Kidney epithelial cell (primary cell): ENCODE measurements at regions not wholly inside any gene's neighbourhood (a gene's known extent, or its start where the extent isn't known, plus 50 kb on each side); places are given as distances from the start of the nearest gene placed in this dataset.

Experiments
- DNase-seq: peaks from one replicate; pipeline ENCODE4 v3.0.0-alpha.2; 2010; ENCODE audit warnings: low read depth
- H3K27me3 ChIP-seq: 2 replicates; pipeline ENCODE4 v1.6.0; 2011; ENCODE audit warnings: low read length; ENCODE audit not compliant: control insufficient read depth, insufficient read depth
- H3K36me3 ChIP-seq: 2 replicates; pipeline ENCODE4 v1.5.1; 2011; ENCODE audit warnings: low read length; ENCODE audit not compliant: control insufficient read depth, insufficient read depth
- H3K4me3 ChIP-seq: 2 replicates; pipeline ENCODE4 v1.5.1; 2011; ENCODE audit warnings: low read depth, mild to moderate bottlenecking, control low read depth, low read length
- TF ChIP-seq, protein P1 (sequence below): IDR thresholded peaks from 2 replicates; pipeline ENCODE4 v1.5.1; 2011; ENCODE audit warnings: mild to moderate bottlenecking, moderate library complexity, low read length, control low read depth, inconsistent platforms; ENCODE audit not compliant: insufficient read depth, poor library complexity, severe bottlenecking

- Histone ChIP-seq H3K27me3 (no peaks in the 10 kb centered on the region), H3K36me3 (no peaks in the 10 kb centered on the region), H3K4me3 (no peak overlapping the region)
- TF ChIP-seq, protein P1, sequence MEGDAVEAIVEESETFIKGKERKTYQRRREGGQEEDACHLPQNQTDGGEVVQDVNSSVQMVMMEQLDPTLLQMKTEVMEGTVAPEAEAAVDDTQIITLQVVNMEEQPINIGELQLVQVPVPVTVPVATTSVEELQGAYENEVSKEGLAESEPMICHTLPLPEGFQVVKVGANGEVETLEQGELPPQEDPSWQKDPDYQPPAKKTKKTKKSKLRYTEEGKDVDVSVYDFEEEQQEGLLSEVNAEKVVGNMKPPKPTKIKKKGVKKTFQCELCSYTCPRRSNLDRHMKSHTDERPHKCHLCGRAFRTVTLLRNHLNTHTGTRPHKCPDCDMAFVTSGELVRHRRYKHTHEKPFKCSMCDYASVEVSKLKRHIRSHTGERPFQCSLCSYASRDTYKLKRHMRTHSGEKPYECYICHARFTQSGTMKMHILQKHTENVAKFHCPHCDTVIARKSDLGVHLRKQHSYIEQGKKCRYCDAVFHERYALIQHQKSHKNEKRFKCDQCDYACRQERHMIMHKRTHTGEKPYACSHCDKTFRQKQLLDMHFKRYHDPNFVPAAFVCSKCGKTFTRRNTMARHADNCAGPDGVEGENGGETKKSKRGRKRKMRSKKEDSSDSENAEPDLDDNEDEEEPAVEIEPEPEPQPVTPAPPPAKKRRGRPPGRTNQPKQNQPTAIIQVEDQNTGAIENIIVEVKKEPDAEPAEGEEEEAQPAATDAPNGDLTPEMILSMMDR: no peak
- no peak for DNase-seq
Observed at GRCh38 chr7:22598318-22598920, 98.4 kb upstream of the STEAP1B start.

- Histone ChIP-seq H3K36me3 (no peaks in the 10 kb centered on the region), H3K4me3 (no peak overlapping the region), H3K27me3 (no peaks in the 10 kb centered on the region)
- DNase-seq: no peak
- TF ChIP-seq, protein P1: no peak
Observed at GRCh38 chr7:22597844-22598243, 97.9 kb upstream of the STEAP1B start.

- no peak for DNase-seq
- H3K4me3 ChIP-seq: no peak overlapping the region
- TF ChIP-seq, protein P1: no peak
- H3K36me3 ChIP-seq: no peaks in the 10 kb centered on the region
- no peaks in the 10 kb centered on the region for H3K27me3 ChIP-seq
Observed at GRCh38 chr7:22596763-22597400, 96.9 kb upstream of the STEAP1B start.

DNA sequence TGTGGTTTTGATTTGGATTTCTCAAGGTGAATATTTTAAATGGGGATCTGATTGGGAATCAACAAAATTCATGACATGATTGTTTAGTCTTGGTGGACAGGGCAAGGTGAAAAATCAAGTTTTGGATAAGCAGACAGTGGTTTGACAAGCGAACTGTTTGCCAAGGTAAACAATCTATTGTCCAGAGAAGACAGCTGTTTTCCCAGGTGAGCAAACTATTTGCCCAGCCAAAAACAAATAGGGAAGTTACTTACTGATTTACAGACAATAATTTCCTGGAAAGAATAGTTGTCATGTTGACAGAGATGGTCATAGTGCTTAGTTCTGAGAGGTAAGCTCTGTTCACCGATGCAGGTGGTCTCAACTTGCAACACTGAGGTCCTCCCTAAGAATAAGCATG lies 94.0 kb upstream of the STEAP1B start:
- TF ChIP-seq, protein P1: no peak
- Histone ChIP-seq H3K36me3 (no peaks in the 10 kb centered on the region), H3K27me3 (no peaks in the 10 kb centered on the region), H3K4me3 (no peak overlapping the region)
- DNase-seq: no peak

GRCh38 chr7:22591271-22591670 lies 91.3 kb upstream of the STEAP1B start:
- no peaks in the 10 kb centered on the region for H3K27me3 ChIP-seq
- no peak overlapping the region for H3K4me3 ChIP-seq
- no peak for DNase-seq
- H3K36me3 ChIP-seq: no peaks in the 10 kb centered on the region
- TF ChIP-seq, protein P1: no peak
